ENCODE measurements at regions not wholly inside any gene's neighbourhood (a gene's known extent, or its start where the extent isn't known, plus 50 kb on each side); places are given as distances from the start of the nearest gene placed in this dataset.

- no peaks in the 10 kb centered on the region for H3K27me3 ChIP-seq (ENCODE audit: insufficient read depth, low read depth, severe bottlenecking)
- DNase-seq, result no peak
- peaks cover 7% of the 10 kb centered on the region for H3K9me3 ChIP-seq (ENCODE audit: severe bottlenecking)
- no peak overlapping the region for H3K27ac ChIP-seq
- H3K4me3 ChIP-seq (ENCODE audit: low read depth, low read length), result no peak overlapping the region
- no peaks in the 10 kb centered on the region for H3K36me3 ChIP-seq
- no peak for TF ChIP-seq CTCF (IDR thresholded peaks at IDR 0.05; ENCODE audit: low read depth, low read length)
These were observed 289.9 kb upstream of the SFSWAP start for GRCh38 chr12:131420867-131421447.

GRCh38 chr12:131421509-131422186, 289.2 kb upstream of the SFSWAP start:
- Histone ChIP-seq H3K4me3 (ENCODE audit: low read depth, low read length) (no peak overlapping the region), H3K27ac (no peak overlapping the region), H3K9me3 (ENCODE audit: severe bottlenecking) (peaks cover 7% of the 10 kb centered on the region), H3K36me3 (no peaks in the 10 kb centered on the region), H3K27me3 (ENCODE audit: insufficient read depth, low read depth, severe bottlenecking) (no peaks in the 10 kb centered on the region)
- no peak for DNase-seq
- TF ChIP-seq CTCF (IDR thresholded peaks at IDR 0.05; ENCODE audit: low read depth, low read length), result no peak

GRCh38 chr12:131422187-131422520, 288.7 kb upstream of the SFSWAP start:
- Histone ChIP-seq H3K9me3 (ENCODE audit: severe bottlenecking) (peaks cover 7% of the 10 kb centered on the region), H3K27me3 (ENCODE audit: insufficient read depth, low read depth, severe bottlenecking) (no peaks in the 10 kb centered on the region), H3K36me3 (no peaks in the 10 kb centered on the region), H3K4me3 (ENCODE audit: low read depth, low read length) (no peak overlapping the region), H3K27ac (no peak overlapping the region)
- TF ChIP-seq CTCF (IDR thresholded peaks at IDR 0.05; ENCODE audit: low read depth, low read length), result no peak
- no peak for DNase-seq

GRCh38 chr12:131422744-131423143, 288.1 kb upstream of the SFSWAP start:
- Histone ChIP-seq H3K27me3 (ENCODE audit: insufficient read depth, low read depth, severe bottlenecking) (no peaks in the 10 kb centered on the region), H3K27ac (no peak overlapping the region), H3K9me3 (ENCODE audit: severe bottlenecking) (peaks cover 7% of the 10 kb centered on the region), H3K4me3 (ENCODE audit: low read depth, low read length) (no peak overlapping the region), H3K36me3 (no peaks in the 10 kb centered on the region)
- no peak for TF ChIP-seq CTCF (IDR thresholded peaks at IDR 0.05; ENCODE audit: low read depth, low read length)
- DNase-seq, result no peak

GRCh38 chr12:131424270-131424669, 286.6 kb upstream of the SFSWAP start:
- peaks cover 7% of the 10 kb centered on the region for H3K9me3 ChIP-seq (ENCODE audit: severe bottlenecking)
- TF ChIP-seq CTCF (IDR thresholded peaks at IDR 0.05; ENCODE audit: low read depth, low read length), result no peak
- no peak overlapping the region for H3K4me3 ChIP-seq (ENCODE audit: low read depth, low read length)
- no peaks in the 10 kb centered on the region for H3K36me3 ChIP-seq
- DNase-seq, result no peak
- H3K27ac ChIP-seq, result no peak overlapping the region
- no peaks in the 10 kb centered on the region for H3K27me3 ChIP-seq (ENCODE audit: insufficient read depth, low read depth, severe bottlenecking)
